Pancreas (tissue), 10 donors: ENCODE measurements at regions not wholly inside any gene's neighbourhood (a gene's known extent, or its start where the extent isn't known, plus 50 kb on each side); places are given as distances from the start of the nearest gene placed in this dataset.
"Not testable (repeated sequence)": the region's sequence is repeated elsewhere in the genome, so short reads cannot be mapped to it uniquely, and the experiment has no call there.

ENCODE experiments used
- ATAC-seq, 4 donors: fragments of 200-7000 bp; cut with Tn5 transposase; one replicate each; pipeline versions ENCODE4 v1.8.0 to v1.9.1; 2020; ENCODE audit warnings: mild to moderate bottlenecking in 4 of 4, moderate library complexity in 4 of 4
- DNase-seq, 6 donors: peaks; one replicate each; pipeline ENCODE4 v3.0.0-alpha.2; 2020
- FAIRE-seq: peaks from 2 replicates; lab custom pipeline; 2012; peaks lifted over from hg19 to GRCh38; lab: Jason Lieb, UNC
- H3K27ac ChIP-seq, 4 donors: fragments of 200-600 bp; sonication (generic); 1 replicate in 3 of 4; 2 replicates in 1 of 4; pipeline versions ENCODE4 v1.5.0 to v1.8.0; 2020
- H3K27me3 ChIP-seq, 4 donors: fragments of 200-600 bp; one replicate each; pipeline ENCODE4 v1.8.0; 2021
- H3K36me3 ChIP-seq, 3 donors: fragments of 200-600 bp; sonication (generic) in 1 of 3; one replicate each; pipeline versions ENCODE4 v1.5.0 to v1.8.0; 2020 to 2021
- H3K4me1 ChIP-seq, 3 donors: fragments of 200-600 bp; one replicate each; pipeline ENCODE4 v1.8.0; 2021
- H3K4me3 ChIP-seq, 4 donors: fragments of 200-600 bp; sonication (generic) in 2 of 4; one replicate each; pipeline versions ENCODE4 v1.5.0 to v1.8.0; 2020 to 2021
- H3K9me3 ChIP-seq, 4 donors: fragments of 200-600 bp; one replicate each; pipeline ENCODE4 v1.8.0; 2021
- CTCF ChIP-seq, 4 donors: fragments of 200-600 bp; sonication (generic) in 3 of 4; IDR thresholded peaks; one replicate each; pipeline versions ENCODE4 v1.5.0 to v1.8.0; 2021; ENCODE audit warnings: antibody characterized with exemption in 4 of 4
- WGBS, 2 donors: extraction: QIAGEN DNeasy Blood & Tissue Kit; methylation state at CpG; one replicate each; pipeline ENCODE4 v1.1.7; 2013; 5-methylcytosine and 5-hydroxymethylcytosine counted together
- intact Hi-C, 3 donors: fragments of 100-400 bp; cut with DNase I; formaldehyde crosslinking; loops; one replicate each; pipeline versions ENCODE4 v1.11.1 to v1.14.2; 2022
- donor health status: healthy with polysubstance abuse.
- donor health status: DM: no; HTN: no; CAD: no; lungs with moderate emphysema.
- donor health status: DM: no; HTN: no; CAD: no.
- donor health status: control.
- donor health status: control.
- donor health status: Bipolar disorder and iron deficiency.
- donor health status: DM: yes; HTN: yes; CAD: no.
- donor health status: DM: no; HTN: no; CAD: no.
- donor health status: DM: no; HTN: no; CAD: no.
- donor health status: DM: yes; HTN: yes; CAD: no.

GRCh38 chr1:238927899-238928298 lies 458.5 kb upstream of the CHRM3 start:
- DNase-seq: no peak

GRCh38 chr1:238916828-238917227 lies 469.5 kb upstream of the CHRM3 start:
- TF ChIP-seq CTCF (IDR thresholded peaks at IDR 0.05): no peak
- ATAC-seq (no peak), DNase-seq (no peak), FAIRE-seq (no peak)
- H3K27me3 ChIP-seq: no peaks in the 10 kb centered on the region
- H3K4me1 ChIP-seq: no peaks in the 10 kb centered on the region
- H3K4me3 ChIP-seq: no peak overlapping the region
- no peaks in the 10 kb centered on the region for H3K9me3 ChIP-seq
- no peak overlapping the region for H3K27ac ChIP-seq
- intact Hi-C loops: no loop called here
- 70 to 73% methylated on average over 4 of the region's 4 CpGs for WGBS, 2 donors
- H3K36me3 ChIP-seq: no peaks in the 10 kb centered on the region

More at GRCh38 chr1:238927899-238928298, 458.5 kb upstream of the CHRM3 start:
- intact Hi-C loops: loop anchor here in 1 of 3 donors (10.0 kb wide), 1 partner anchor 63 kb away; no protein-coding TSS in a partner anchor
- no peak for FAIRE-seq
- no peak overlapping the region for H3K4me3 ChIP-seq
- no peak for ATAC-seq
- H3K9me3 ChIP-seq: no peaks in the 10 kb centered on the region
- H3K27me3 ChIP-seq: no peaks in the 10 kb centered on the region
- H3K27ac ChIP-seq: no peak overlapping the region
- no peak for TF ChIP-seq CTCF (IDR thresholded peaks at IDR 0.05)
- 90 to 100% methylated on average over 1 of the region's 1 CpG for WGBS, 2 donors
- H3K36me3 ChIP-seq: no peaks in the 10 kb centered on the region
- H3K4me1 ChIP-seq: no peaks in the 10 kb centered on the region

GRCh38 chr1:238914346-238914745 lies 472.0 kb upstream of the CHRM3 start:
- Histone ChIP-seq H3K27ac (no peak overlapping the region), H3K36me3 (no peaks in the 10 kb centered on the region), H3K4me1 (no peaks in the 10 kb centered on the region), H3K27me3 (no peaks in the 10 kb centered on the region), H3K4me3 (no peak overlapping the region), H3K9me3 (no peaks in the 10 kb centered on the region)
- TF ChIP-seq CTCF (IDR thresholded peaks at IDR 0.05): no peak
- WGBS, 2 donors: 64 to 90% methylated on average over 1 of the region's 1 CpG
- DNase-seq: no peak
- intact Hi-C loops: no loop called here
- no peak for ATAC-seq
- FAIRE-seq: no peak

GRCh38 chr1:238913210-238913609 lies 473.2 kb upstream of the CHRM3 start:
- Histone ChIP-seq H3K4me1 (no peaks in the 10 kb centered on the region), H3K9me3 (no peaks in the 10 kb centered on the region), H3K27ac (no peak overlapping the region), H3K36me3 (no peaks in the 10 kb centered on the region), H3K27me3 (no peaks in the 10 kb centered on the region), H3K4me3 (no peak overlapping the region)
- no peak for TF ChIP-seq CTCF (IDR thresholded peaks at IDR 0.05)
- ATAC-seq: no peak
- 57 to 81% methylated on average over 2 of the region's 2 CpGs for WGBS, 2 donors
- no peak for DNase-seq
- no peak for FAIRE-seq
- intact Hi-C loops: no loop called here

- Histone ChIP-seq H3K9me3 (no peaks in the 10 kb centered on the region), H3K4me3 (no peak overlapping the region), H3K27ac (no peak overlapping the region), H3K36me3 (no peaks in the 10 kb centered on the region), H3K4me1 (no peaks in the 10 kb centered on the region), H3K27me3 (no peaks in the 10 kb centered on the region)
- DNase-seq (no peak), FAIRE-seq (no peak), ATAC-seq (no peak)
- intact Hi-C loops: no loop called here
- no peak for TF ChIP-seq CTCF (IDR thresholded peaks at IDR 0.05)
- 40 to 64% methylated on average over 1 of the region's 1 CpG for WGBS, 2 donors
Measured at GRCh38 chr1:238912148-238912547, 474.2 kb upstream of the CHRM3 start.

GRCh38 chr1:238902752-238903151 lies 483.6 kb upstream of the CHRM3 start:
- H3K27me3 ChIP-seq, intact Hi-C loops, H3K9me3 ChIP-seq, FAIRE-seq, H3K4me1 ChIP-seq, DNase-seq, H3K36me3 ChIP-seq, ATAC-seq, H3K4me3 ChIP-seq, H3K27ac ChIP-seq: not testable (repeated sequence)
- WGBS, 2 donors: 74 to 83% methylated on average over 8 of the region's 8 CpGs
